ENCODE measurements at regions not wholly inside any gene's neighbourhood (a gene's known extent, or its start where the extent isn't known, plus 50 kb on each side); places are given as distances from the start of the nearest gene placed in this dataset.

DNA sequence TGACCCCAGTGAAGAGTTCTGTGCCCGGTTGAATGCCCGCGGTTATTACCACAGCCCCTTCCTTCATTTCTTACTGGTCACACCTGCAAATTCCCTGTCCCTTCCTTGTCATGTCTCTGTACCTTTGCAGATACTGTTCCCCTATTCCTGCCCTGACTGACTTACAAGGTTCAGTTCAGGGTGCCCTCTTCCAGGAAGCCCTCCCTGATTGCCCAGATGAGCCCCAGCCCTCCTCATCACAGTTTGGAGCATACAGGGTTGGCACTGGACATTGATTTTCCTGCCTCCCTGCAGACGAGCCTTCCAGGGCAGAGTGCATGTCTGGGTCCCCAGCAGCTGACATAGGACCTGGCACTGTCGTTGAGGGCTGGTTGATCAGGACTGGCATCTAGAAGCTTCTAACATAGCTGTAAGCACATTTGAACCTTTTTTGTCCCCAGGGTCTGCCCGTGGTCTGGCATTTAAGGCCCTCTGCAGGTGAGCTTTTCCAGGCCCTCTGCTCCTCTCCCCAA, 70.4 kb upstream of the SHISAL1 start:
- Mint-ChIP-seq H3K4me3 (no peak overlapping the region), H3K9me3 (no peaks in the 10 kb centered on the region), H3K27me3 (peaks cover 9% of the 10 kb centered on the region), H3K4me1 (no peaks in the 10 kb centered on the region), H3K36me3 (ENCODE audit: low read depth) (no peaks in the 10 kb centered on the region), H3K27ac (no peak overlapping the region)
- no peak for DNase-seq
- ChIA-PET POLR2A (no interaction called here), CTCF (no interaction called here)

DNA sequence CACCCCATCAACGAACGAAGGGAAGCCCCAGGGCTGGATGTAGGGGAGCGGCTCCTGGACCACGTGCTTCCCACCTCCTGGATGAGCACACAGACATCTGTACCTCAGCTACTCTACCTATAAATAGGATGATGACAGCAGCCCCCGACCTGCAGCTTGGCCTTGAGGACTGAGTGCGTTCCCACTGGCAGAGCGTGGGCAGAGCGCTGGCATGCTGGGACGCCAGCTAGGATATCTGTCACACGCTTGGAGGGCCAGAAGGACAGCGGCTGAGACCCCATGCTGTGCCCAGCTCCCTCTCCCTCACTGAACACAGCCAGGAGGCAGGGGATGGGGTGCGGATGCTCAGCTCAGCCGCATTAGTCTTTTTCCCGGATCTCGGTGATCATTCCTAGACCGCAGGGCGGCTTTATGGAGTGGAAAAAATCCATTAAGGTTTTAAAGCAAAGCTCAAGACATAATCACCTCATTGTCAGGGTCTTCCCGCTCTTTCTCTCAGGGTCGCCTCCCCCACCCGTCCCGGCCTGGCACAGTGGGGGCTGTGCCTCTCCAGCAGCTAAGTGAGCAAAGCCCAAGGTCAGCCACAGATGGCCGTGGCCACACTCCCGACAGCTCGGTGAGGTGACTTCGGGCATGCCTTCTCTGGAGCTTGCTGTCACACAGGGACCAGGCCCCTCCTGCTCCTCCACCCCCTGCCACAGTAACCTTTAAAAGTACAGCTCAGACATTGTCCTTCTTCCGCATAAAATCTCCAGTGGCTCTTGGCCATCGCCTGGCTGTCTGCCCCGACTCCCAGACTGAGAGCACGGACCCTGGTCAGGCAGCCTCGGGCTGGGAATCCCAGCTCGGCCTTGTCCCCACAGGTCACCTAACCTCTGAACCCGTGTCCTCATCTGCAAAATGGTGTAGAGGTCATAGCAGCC, 69.6 kb upstream of the SHISAL1 start:
- Mint-ChIP-seq H3K36me3 (ENCODE audit: low read depth) (no peaks in the 10 kb centered on the region), H3K27me3 (peaks cover 13% of the 10 kb centered on the region), H3K9me3 (no peaks in the 10 kb centered on the region), H3K4me3 (no peak overlapping the region), H3K4me1 (no peaks in the 10 kb centered on the region), H3K27ac (no peak overlapping the region)
- CTCF ChIA-PET: no interaction called here
- POLR2A ChIA-PET: no interaction called here
- DNase-seq: no peak

DNA sequence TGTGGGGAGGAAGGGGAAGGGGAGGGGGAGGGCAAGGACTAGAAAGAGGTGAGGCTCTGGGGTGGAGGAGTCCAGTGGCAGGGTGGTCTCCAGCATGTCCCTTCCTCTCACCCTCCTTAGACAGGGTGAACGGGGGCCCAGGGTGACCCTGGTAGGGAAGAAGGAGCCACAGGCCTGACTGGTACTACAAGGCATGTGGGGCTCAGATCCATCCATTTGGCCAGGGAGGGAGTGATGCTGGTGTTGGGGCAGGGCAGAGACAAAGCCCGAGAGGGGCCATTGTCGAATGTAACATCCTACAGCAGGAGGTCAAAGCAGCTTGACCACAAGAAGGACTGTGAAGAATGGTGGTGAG, 69.0 kb upstream of the SHISAL1 start:
- H3K4me3 Mint-ChIP-seq: no peak overlapping the region
- no peak overlapping the region for H3K27ac Mint-ChIP-seq
- ChIA-PET POLR2A (no interaction called here), CTCF (no interaction called here)
- no peak for DNase-seq
- H3K9me3 Mint-ChIP-seq: no peaks in the 10 kb centered on the region
- H3K36me3 Mint-ChIP-seq (ENCODE audit: low read depth): no peaks in the 10 kb centered on the region
- H3K27me3 Mint-ChIP-seq: peaks cover 14% of the 10 kb centered on the region
- H3K4me1 Mint-ChIP-seq: no peaks in the 10 kb centered on the region

DNA sequence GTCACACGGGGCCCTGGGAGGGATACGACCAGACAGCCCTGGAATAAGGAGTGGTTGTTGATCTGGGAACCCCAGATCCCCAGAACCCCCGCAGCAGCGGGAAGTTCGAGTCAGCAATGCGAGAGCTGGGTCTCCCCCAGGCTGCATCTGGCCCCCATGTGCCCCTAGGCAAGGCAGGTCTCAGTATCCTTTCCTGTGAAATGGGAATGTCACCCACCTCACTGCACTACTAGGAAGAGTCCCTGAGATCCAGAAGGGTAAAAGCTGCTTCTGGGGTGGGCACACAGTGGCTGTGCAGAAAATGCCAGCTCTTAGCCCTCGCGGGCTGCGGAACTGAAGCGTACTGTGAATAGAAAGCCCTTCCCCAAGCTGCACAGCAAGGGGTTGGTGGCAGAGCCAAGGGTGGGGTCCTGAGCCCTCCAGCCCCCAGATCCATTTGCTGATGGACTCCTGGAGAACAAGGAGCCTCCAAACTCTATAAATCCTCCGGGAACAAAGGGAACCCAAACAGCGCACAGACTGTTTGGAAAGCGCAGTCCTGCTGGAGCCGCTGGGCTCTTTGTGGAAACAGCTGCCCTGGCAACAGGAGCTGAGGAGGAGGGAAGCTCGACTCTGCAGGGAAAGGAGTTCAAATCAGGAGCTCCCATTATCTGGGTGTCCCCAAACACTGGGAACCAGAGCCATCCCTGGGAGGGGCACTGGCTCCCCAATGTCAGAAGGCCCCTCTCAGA, 68.2 kb upstream of the SHISAL1 start:
- H3K36me3 Mint-ChIP-seq (ENCODE audit: low read depth): no peaks in the 10 kb centered on the region
- ChIA-PET POLR2A (no interaction called here), CTCF (no interaction called here)
- no peak for DNase-seq
- H3K9me3 Mint-ChIP-seq: no peaks in the 10 kb centered on the region
- no peak overlapping the region for H3K4me3 Mint-ChIP-seq
- H3K27me3 Mint-ChIP-seq: peaks cover 14% of the 10 kb centered on the region
- no peaks in the 10 kb centered on the region for H3K4me1 Mint-ChIP-seq
- H3K27ac Mint-ChIP-seq: no peak overlapping the region

DNA sequence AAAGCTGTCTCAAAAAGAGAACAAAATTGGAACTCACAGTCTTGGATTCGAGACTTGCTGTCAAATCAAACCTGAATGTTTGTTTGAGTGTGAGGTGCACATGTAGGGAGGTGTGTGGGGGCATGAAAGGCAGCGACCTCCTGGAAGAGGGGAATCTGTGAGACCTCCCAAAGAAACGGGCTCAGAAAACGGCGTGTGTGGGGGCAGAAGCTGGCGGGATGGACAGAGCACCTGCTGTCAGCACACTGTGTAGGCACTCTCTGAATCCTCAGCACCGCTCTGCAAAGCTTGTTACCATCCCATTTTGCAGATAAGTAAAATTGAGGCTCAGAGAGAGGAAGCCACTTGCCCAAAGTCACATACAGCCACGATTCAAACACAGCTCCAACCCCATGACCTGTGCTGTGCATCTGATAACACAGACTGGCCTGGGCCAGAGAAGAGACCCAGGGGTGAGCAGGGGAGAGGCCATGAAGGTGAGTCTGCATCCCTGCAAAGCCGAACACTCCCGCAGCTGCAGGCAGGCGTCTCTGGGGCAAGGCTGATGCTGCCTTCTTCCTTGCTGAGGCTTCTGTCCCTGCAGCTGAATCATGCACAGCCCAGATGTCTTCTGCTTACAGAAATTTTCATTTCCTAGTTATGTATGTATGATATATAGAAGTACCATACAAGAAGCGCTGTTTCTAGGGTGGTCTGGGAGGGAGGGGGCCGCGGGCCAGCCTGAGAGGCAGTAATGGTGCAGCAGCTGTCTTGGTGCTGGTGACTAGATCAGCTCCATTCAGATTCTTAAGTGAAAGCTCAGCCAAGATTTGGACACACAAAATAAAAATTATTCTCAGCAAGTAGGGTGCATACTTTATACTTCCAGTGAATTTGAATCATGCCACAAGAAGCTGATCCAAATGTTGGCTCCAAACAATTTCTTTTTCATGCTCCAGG, 67.3 kb upstream of the SHISAL1 start:
- peaks cover 4% of the 10 kb centered on the region for H3K9me3 Mint-ChIP-seq
- ChIA-PET CTCF (no interaction called here), POLR2A (no interaction called here)
- DNase-seq: no peak
- no peaks in the 10 kb centered on the region for H3K36me3 Mint-ChIP-seq (ENCODE audit: low read depth)
- no peak overlapping the region for H3K27ac Mint-ChIP-seq
- H3K27me3 Mint-ChIP-seq: peaks cover 17% of the 10 kb centered on the region
- H3K4me3 Mint-ChIP-seq: no peak overlapping the region
- H3K4me1 Mint-ChIP-seq: no peaks in the 10 kb centered on the region

DNA sequence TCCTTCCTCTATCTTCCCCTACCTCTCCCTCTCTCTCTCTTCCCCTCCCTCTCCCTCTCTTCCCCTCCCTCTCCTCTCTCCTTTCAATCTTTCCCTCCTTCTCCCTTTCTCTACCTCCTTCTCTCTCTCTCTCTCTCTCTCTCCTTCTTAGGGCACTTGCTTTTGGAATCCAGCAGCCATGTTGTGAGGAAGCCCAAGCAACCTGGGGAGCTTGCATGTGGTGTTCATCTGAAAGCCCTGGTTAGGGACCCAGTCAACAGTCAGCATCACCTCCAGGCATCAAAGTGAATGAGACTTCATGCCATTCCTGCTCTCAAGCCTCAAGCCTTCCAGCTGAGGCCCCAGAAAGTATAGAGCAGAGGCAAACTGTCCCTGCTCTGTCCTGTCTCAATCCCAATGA, 65.6 kb upstream of the SHISAL1 start:
- Mint-ChIP-seq H3K4me3 (no peak overlapping the region), H3K36me3 (ENCODE audit: low read depth) (no peaks in the 10 kb centered on the region), H3K9me3 (peaks cover 10% of the 10 kb centered on the region), H3K27me3 (peaks cover 17% of the 10 kb centered on the region), H3K4me1 (no peaks in the 10 kb centered on the region), H3K27ac (no peak overlapping the region)
- ChIA-PET CTCF (no interaction called here), POLR2A (no interaction called here)
- DNase-seq: no peak

DNA sequence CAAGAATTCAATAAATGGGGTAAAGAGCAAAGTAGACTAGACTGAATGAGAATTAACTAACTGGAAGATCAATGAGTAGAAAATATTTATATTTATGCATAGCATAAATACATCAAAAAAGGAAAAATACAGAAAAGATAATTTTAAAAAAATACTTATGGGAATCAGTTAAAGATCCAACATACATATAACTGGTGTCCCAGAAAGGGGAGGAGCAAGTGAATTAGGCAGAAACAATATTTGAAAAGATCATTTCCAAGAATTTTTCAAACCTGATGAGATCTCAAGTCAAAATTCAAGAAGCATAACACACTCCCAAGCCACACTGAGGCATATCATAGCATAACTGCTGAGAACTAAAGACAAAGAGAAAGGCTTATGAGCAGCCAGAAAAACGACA, 62.7 kb upstream of the SHISAL1 start:
- H3K36me3 Mint-ChIP-seq (ENCODE audit: low read depth): no peaks in the 10 kb centered on the region

DNA sequence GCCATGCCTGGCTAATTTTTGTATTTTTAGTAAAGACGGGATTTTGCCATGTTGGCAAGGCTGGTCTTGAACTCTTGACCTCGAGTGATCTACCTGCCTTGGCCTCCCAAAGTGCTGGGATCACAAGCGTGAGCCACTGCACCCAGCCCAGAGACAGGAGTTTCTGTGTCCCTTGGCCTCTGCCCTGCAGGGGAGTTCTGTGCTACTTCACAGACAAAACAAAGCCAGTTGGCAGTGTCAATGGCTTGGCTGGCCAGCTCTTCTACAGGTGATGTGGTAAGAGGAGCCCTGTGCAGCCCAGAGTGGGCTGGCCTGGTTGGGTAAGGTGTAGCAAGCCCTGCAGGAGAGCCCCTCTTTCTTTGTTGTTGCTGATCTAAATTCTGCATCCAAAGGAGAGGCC, 60.5 kb upstream of the SHISAL1 start:
- DNase-seq: no peak
- no peak overlapping the region for H3K4me3 Mint-ChIP-seq
- no peaks in the 10 kb centered on the region for H3K4me1 Mint-ChIP-seq
- no peak overlapping the region for H3K27ac Mint-ChIP-seq
- peaks cover 10% of the 10 kb centered on the region for H3K27me3 Mint-ChIP-seq
- POLR2A ChIA-PET: no interaction called here
- no peaks in the 10 kb centered on the region for H3K36me3 Mint-ChIP-seq (ENCODE audit: low read depth)
- peaks cover 10% of the 10 kb centered on the region for H3K9me3 Mint-ChIP-seq
- CTCF ChIA-PET: no interaction called here

More for the DNA sequence above, 62.7 kb upstream of the SHISAL1 start:
- CTCF ChIA-PET: no interaction called here
- POLR2A ChIA-PET: no interaction called here
- no peak for DNase-seq
- H3K4me1 Mint-ChIP-seq: no peaks in the 10 kb centered on the region
- H3K9me3 Mint-ChIP-seq: peaks cover 10% of the 10 kb centered on the region
- no peak overlapping the region for H3K4me3 Mint-ChIP-seq
- no peak overlapping the region for H3K27ac Mint-ChIP-seq
- peaks cover 15% of the 10 kb centered on the region for H3K27me3 Mint-ChIP-seq

DNA sequence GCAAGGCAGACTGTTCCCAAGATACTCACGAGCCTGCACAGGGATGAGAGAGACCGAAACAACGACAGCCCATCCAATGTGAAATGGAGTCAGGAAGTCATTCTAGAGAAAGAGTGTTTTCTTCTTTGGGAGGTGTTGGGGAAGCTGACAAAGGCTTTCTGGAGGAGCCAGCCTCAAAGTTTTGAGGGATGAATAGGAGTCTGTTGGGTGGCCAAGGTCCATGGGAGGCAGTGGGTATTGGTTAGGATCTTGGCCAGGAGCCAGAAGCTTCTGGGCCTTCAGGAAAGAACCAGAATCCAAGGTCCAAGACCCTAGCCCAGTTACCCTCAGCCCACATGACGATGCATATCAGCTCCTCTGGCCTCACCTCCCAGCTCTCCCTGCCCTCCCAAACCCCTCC, 59.9 kb upstream of the SHISAL1 start:
- Mint-ChIP-seq H3K36me3 (ENCODE audit: low read depth) (no peaks in the 10 kb centered on the region), H3K27me3 (peaks cover 8% of the 10 kb centered on the region), H3K27ac (no peak overlapping the region), H3K4me1 (no peaks in the 10 kb centered on the region), H3K9me3 (peaks cover 10% of the 10 kb centered on the region), H3K4me3 (no peak overlapping the region)
- ChIA-PET CTCF (no interaction called here), POLR2A (no interaction called here)
- DNase-seq: no peak

DNA sequence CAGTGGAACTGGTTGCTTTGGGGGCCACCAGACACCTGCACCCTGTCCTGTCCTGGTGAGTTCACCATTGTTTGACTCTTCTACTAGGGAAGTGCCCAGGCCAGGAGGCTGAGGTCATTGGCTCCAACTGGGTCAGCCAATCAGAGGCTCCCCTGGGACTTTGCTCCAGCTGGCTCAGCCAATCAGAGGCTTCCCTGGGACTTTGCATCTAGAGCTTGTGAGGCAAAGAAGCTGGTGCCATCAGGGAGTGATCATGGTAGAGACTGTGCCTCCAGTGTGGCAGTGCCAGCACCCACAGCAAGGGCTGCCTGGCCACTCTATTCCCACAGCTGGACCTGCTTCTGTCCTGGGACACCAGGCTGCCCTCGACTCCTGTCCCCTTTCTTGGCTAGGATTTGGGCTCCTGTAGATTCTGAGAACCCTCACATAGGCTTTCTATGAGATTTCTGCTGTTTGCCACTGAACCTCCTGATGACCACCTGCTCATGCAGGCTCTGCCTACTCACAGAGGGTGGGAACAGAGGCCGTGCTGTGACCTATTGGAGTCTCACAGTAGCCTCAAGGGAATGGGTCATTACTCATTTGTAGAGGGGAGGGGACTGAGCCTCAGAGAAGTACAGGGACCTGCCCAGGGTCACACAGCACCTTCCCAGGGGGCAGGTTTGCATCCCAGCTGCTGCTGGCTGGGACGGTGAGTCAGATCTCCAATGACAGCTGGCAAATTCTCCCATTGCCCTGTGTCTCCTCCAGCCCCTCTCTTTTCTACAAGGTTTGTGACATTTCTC, 59.2 kb upstream of the SHISAL1 start:
- H3K27ac Mint-ChIP-seq: no peak overlapping the region
- H3K4me3 Mint-ChIP-seq: no peak overlapping the region
- no peaks in the 10 kb centered on the region for H3K4me1 Mint-ChIP-seq
- no peak for DNase-seq
- CTCF ChIA-PET: no interaction called here
- H3K9me3 Mint-ChIP-seq: peaks cover 10% of the 10 kb centered on the region
- no peaks in the 10 kb centered on the region for H3K36me3 Mint-ChIP-seq (ENCODE audit: low read depth)
- POLR2A ChIA-PET: no interaction called here
- H3K27me3 Mint-ChIP-seq: peaks cover 4% of the 10 kb centered on the region

DNA sequence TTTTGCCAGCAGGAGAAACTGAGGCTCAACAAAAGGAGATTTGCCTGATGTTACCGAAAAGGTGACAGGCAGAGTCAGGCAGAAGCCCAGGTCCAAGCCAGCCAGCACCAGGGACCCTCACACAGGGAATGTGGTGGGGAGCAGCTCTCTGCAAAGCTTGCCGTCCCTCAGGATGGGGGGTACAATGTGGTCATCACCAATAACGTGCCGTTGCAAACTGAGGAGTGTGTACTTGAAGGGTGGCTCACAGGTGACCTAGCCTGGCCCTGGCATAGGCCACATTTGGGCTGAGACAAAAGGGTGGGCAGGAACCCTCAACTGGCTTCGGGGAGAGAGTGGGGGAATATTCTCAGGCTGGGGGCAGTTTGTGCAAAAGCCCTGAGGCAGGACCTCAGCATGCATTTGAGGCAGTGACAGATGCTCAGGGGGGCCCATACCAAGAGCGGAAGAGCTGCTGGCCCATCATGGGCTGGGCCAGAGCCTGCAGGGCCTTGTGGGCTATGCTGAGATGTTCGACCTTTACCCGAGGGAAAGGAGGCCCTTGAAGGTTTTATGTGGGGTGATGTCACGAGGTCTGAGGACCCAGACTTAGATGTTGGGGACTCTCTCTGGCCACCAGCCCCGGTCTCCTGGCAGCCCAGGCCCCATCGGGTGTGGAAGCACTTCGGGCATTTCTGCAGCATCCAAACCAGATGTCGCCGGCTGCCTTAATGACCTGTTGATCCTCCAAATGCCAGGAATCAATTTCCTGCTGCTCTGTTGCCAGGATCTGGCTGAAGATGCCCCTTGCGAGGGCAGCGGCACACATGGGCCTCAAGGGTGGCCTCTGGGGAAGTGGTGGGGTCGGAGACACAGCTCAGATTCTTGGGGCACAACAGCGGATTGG, 57.4 kb upstream of the SHISAL1 start:
- DNase-seq: no peak
- Mint-ChIP-seq H3K27me3 (peaks cover 2% of the 10 kb centered on the region), H3K9me3 (peaks cover 6% of the 10 kb centered on the region), H3K4me1 (no peaks in the 10 kb centered on the region), H3K36me3 (ENCODE audit: low read depth) (no peaks in the 10 kb centered on the region), H3K27ac (no peak overlapping the region), H3K4me3 (no peak overlapping the region)
- ChIA-PET CTCF (no interaction called here), POLR2A (no interaction called here)

DNA sequence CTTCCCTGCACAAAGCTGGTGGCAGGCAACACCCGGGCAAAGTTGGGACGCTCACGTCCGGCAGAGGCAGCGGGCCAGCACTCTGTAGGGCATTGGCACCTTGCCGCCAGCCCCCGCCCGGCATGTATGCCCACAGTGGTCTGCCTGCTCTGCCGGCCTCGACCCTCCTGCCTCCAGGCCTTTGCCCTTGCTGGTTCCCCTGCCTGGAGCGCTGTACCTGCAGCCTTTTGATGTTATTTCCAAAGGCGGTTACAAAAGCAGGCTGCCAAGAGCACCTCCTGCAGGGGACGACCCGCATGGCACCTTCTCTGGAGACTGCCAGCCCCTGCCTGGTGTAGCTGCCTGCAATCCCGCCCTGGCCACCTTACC, 56.5 kb upstream of the SHISAL1 start:
- DNase-seq: no peak

More for the DNA sequence above, 56.5 kb upstream of the SHISAL1 start:
- no peak overlapping the region for H3K27ac Mint-ChIP-seq
- H3K4me3 Mint-ChIP-seq: no peak overlapping the region
- no peaks in the 10 kb centered on the region for H3K27me3 Mint-ChIP-seq
- ChIA-PET CTCF (no interaction called here), POLR2A (no interaction called here)
- peaks cover 1% of the 10 kb centered on the region for H3K9me3 Mint-ChIP-seq
- no peaks in the 10 kb centered on the region for H3K4me1 Mint-ChIP-seq
- no peaks in the 10 kb centered on the region for H3K36me3 Mint-ChIP-seq (ENCODE audit: low read depth)
